Astrocyte (in vitro differentiated cells and primary cell): ENCODE measurements at regions not wholly inside any gene's neighbourhood (a gene's known extent, or its start where the extent isn't known, plus 50 kb on each side); places are given as distances from the start of the nearest gene placed in this dataset.
A peak's percentile ranks its signal among the peaks of the same experiment; 100 is the strongest.

Source experiments
- DNase-seq: peaks from one replicate; pipeline ENCODE4 v3.0.0-alpha.2; 2010; ENCODE audit warnings: low read depth
- FAIRE-seq: peaks from 2 replicates; lab custom pipeline; 2011; peaks lifted over from hg19 to GRCh38; lab: Jason Lieb, UNC
- H2AFZ ChIP-seq: 2 replicates; pipeline ENCODE4 v1.6.0; 2012; ENCODE audit warnings: low read depth, low read length, inconsistent platforms
- H3K27ac ChIP-seq: 2 replicates; pipeline ENCODE4 v1.5.1; 2011; ENCODE audit warnings: low read depth, low read length, inconsistent platforms
- H3K27me3 ChIP-seq: 2 replicates; pipeline ENCODE4 v1.6.0; 2011; ENCODE audit warnings: low read length, inconsistent platforms; ENCODE audit not compliant: insufficient read depth
- H3K36me3 ChIP-seq: 2 replicates; pipeline ENCODE4 v1.5.1; 2011; ENCODE audit warnings: low read length, inconsistent platforms; ENCODE audit not compliant: insufficient read depth
- H3K4me1 ChIP-seq: 2 replicates; pipeline ENCODE4 v1.5.1; 2011; ENCODE audit warnings: low read length, inconsistent platforms; ENCODE audit not compliant: insufficient read depth
- H3K4me2 ChIP-seq: 2 replicates; pipeline ENCODE4 v1.6.0; 2012; ENCODE audit warnings: low read length, inconsistent platforms
- H3K4me3 ChIP-seq: 2 replicates; pipeline ENCODE4 v1.5.1; 2011; ENCODE audit warnings: low read depth, mild to moderate bottlenecking, low read length, inconsistent platforms; ENCODE audit not compliant: insufficient read depth
- H3K79me2 ChIP-seq: 2 replicates; pipeline ENCODE4 v1.6.0; 2012; ENCODE audit warnings: mild to moderate bottlenecking, low read length, inconsistent platforms; ENCODE audit not compliant: insufficient read depth
- H3K9ac ChIP-seq: 2 replicates; pipeline ENCODE4 v1.6.0; 2012; ENCODE audit warnings: mild to moderate bottlenecking, low read length, inconsistent platforms
- H3K9me3 ChIP-seq: 2 replicates; pipeline ENCODE4 v1.5.1; 2012; ENCODE audit warnings: low read depth, mild to moderate bottlenecking, low read length, inconsistent platforms; ENCODE audit not compliant: insufficient read depth
- H4K20me1 ChIP-seq: 2 replicates; pipeline ENCODE4 v1.6.0; 2012; ENCODE audit warnings: low read length, inconsistent platforms; ENCODE audit not compliant: insufficient read depth
- H3K27ac Mint-ChIP-seq: one replicate; pipeline ENCODE4 v1.8.0; 2021; ENCODE audit warnings: mild to moderate bottlenecking, mixed read lengths; ENCODE audit not compliant: unreplicated experiment
- H3K27me3 Mint-ChIP-seq: one replicate; pipeline ENCODE4 v1.8.0; 2021; ENCODE audit warnings: low read depth, mixed read lengths; ENCODE audit not compliant: unreplicated experiment
- H3K36me3 Mint-ChIP-seq: one replicate; pipeline ENCODE4 v1.8.0; 2021; ENCODE audit warnings: low read depth, mixed read lengths; ENCODE audit not compliant: unreplicated experiment
- H3K4me1 Mint-ChIP-seq: one replicate; pipeline ENCODE4 v1.8.0; 2021; ENCODE audit warnings: low read depth, mixed read lengths; ENCODE audit not compliant: unreplicated experiment
- H3K4me3 Mint-ChIP-seq: one replicate; pipeline ENCODE4 v1.8.0; 2021; ENCODE audit warnings: mild to moderate bottlenecking, moderate library complexity, mixed read lengths; ENCODE audit not compliant: unreplicated experiment
- H3K9me3 Mint-ChIP-seq: one replicate; pipeline ENCODE4 v1.8.0; 2021; ENCODE audit warnings: mild to moderate bottlenecking, mixed read lengths; ENCODE audit not compliant: unreplicated experiment
- CTCF ChIP-seq: IDR thresholded peaks from 2 replicates; pipeline ENCODE4 v1.5.1; 2011; ENCODE audit warnings: low read depth, mild to moderate bottlenecking, inconsistent platforms, low read length, moderate library complexity; ENCODE audit not compliant: insufficient read depth
- EZH2 ChIP-seq: IDR thresholded peaks from 2 replicates; pipeline ENCODE4 v1.6.1; 2012; ENCODE audit warnings: mild to moderate bottlenecking, low read length, inconsistent platforms; ENCODE audit not compliant: insufficient read depth

GRCh38 chr4:156191044-156191781 is 237.5 kb upstream of the CTSO start:
- Mint-ChIP-seq H3K27me3 (no peaks in the 10 kb centered on the region), H3K36me3 (no peaks in the 10 kb centered on the region), H3K27ac (peak overlapping the region; percentile 45), H3K9me3 (no peaks in the 10 kb centered on the region), H3K4me1 (peaks cover 34% of the 10 kb centered on the region), H3K4me3 (no peak overlapping the region)
- H4K20me1 ChIP-seq: no peaks in the 10 kb centered on the region
- H3K9ac ChIP-seq: no peak overlapping the region
- H3K4me3 ChIP-seq: no peak overlapping the region
- H3K27ac ChIP-seq: no peak overlapping the region
- peak overlapping the region; percentile 29 for H2AFZ ChIP-seq
- no peak for FAIRE-seq
- H3K4me2 ChIP-seq: no peak overlapping the region
- DNase-seq: no peak
- no peaks in the 10 kb centered on the region for H3K36me3 ChIP-seq
- H3K4me1 ChIP-seq: peaks cover 8% of the 10 kb centered on the region
- TF ChIP-seq EZH2 (no peak), CTCF (no peak)
- H3K9me3 ChIP-seq: no peaks in the 10 kb centered on the region
- H3K27me3 ChIP-seq: no peaks in the 10 kb centered on the region
- no peaks in the 10 kb centered on the region for H3K79me2 ChIP-seq

GRCh38 chr4:156190615-156191014 is 236.9 kb upstream of the CTSO start:
- Mint-ChIP-seq H3K27ac (peak overlapping the region; percentile 53), H3K36me3 (no peaks in the 10 kb centered on the region), H3K9me3 (no peaks in the 10 kb centered on the region), H3K4me1 (peaks cover 33% of the 10 kb centered on the region), H3K27me3 (no peaks in the 10 kb centered on the region), H3K4me3 (no peak overlapping the region)
- no peak overlapping the region for H3K4me2 ChIP-seq
- no peaks in the 10 kb centered on the region for H3K27me3 ChIP-seq
- no peaks in the 10 kb centered on the region for H3K79me2 ChIP-seq
- no peak overlapping the region for H3K4me3 ChIP-seq
- FAIRE-seq (no peak), DNase-seq (peak; percentile 85)
- peak overlapping the region; percentile 17 for H3K27ac ChIP-seq
- H3K4me1 ChIP-seq: peaks cover 8% of the 10 kb centered on the region
- TF ChIP-seq EZH2: no peak
- TF ChIP-seq CTCF: no peak
- H4K20me1 ChIP-seq: no peaks in the 10 kb centered on the region
- no peak overlapping the region for H3K9ac ChIP-seq
- H3K9me3 ChIP-seq: no peaks in the 10 kb centered on the region
- H3K36me3 ChIP-seq: no peaks in the 10 kb centered on the region
- H2AFZ ChIP-seq: no peak overlapping the region

- H3K27me3 ChIP-seq: no peaks in the 10 kb centered on the region
- TF ChIP-seq CTCF (no peak), EZH2 (no peak)
- no peak overlapping the region for H3K9ac ChIP-seq
- H3K27me3 Mint-ChIP-seq: no peaks in the 10 kb centered on the region
- DNase-seq (no peak), FAIRE-seq (no peak)
- H3K27ac Mint-ChIP-seq: no peak overlapping the region
- no peaks in the 10 kb centered on the region for H3K9me3 ChIP-seq
- no peak overlapping the region for H3K4me3 ChIP-seq
- no peak overlapping the region for H2AFZ ChIP-seq
- no peak overlapping the region for H3K4me2 ChIP-seq
- no peaks in the 10 kb centered on the region for H3K9me3 Mint-ChIP-seq
- no peaks in the 10 kb centered on the region for H3K79me2 ChIP-seq
- no peak overlapping the region for H3K27ac ChIP-seq
- H3K36me3 ChIP-seq: no peaks in the 10 kb centered on the region
- no peaks in the 10 kb centered on the region for H3K36me3 Mint-ChIP-seq
- peaks cover 6% of the 10 kb centered on the region for H3K4me1 ChIP-seq
- H3K4me3 Mint-ChIP-seq: no peak overlapping the region
- peaks cover 22% of the 10 kb centered on the region for H3K4me1 Mint-ChIP-seq
- no peaks in the 10 kb centered on the region for H4K20me1 ChIP-seq
These were observed 234.9 kb upstream of the CTSO start for GRCh38 chr4:156188596-156188995.
